ENCODE measurements at regions not wholly inside any gene's neighbourhood (a gene's known extent, or its start where the extent isn't known, plus 50 kb on each side); places are given as distances from the start of the nearest gene placed in this dataset.

GRCh38 chr6:74782346-74782745 lies 423.5 kb downstream of the COL12A1 start:
- H3K79me2 ChIP-seq (ENCODE audit: control insufficient read depth, insufficient read depth, low read length): no peaks in the 10 kb centered on the region
- no peak for ATAC-seq (ENCODE audit: low read depth)
- intact Hi-C loops (cut with micrococcal nuclease): no loop called here

GRCh38 chr6:74780831-74781230 lies 425.0 kb downstream of the COL12A1 start:
- no peaks in the 10 kb centered on the region for H3K36me3 ChIP-seq (replicated peaks in 1 of 2; ENCODE audit: control extremely low read depth in 1 of 2, control insufficient read depth in 1 of 2, extremely low read depth in 1 of 2, insufficient read depth in 2 of 2, low read length in 1 of 2)
- ChIA-PET POLR2A (no interaction called here), CTCF (no interaction called here)
- Mint-ChIP-seq H3K27me3 (no peaks in the 10 kb centered on the region), H3K9me3 (ENCODE audit: insufficient read depth) (no peaks in the 10 kb centered on the region), H3K27ac (no peak overlapping the region), H3K4me3 (no peak overlapping the region), H3K4me1 (no peaks in the 10 kb centered on the region)
- TF ChIP-seq, protein P1, sequence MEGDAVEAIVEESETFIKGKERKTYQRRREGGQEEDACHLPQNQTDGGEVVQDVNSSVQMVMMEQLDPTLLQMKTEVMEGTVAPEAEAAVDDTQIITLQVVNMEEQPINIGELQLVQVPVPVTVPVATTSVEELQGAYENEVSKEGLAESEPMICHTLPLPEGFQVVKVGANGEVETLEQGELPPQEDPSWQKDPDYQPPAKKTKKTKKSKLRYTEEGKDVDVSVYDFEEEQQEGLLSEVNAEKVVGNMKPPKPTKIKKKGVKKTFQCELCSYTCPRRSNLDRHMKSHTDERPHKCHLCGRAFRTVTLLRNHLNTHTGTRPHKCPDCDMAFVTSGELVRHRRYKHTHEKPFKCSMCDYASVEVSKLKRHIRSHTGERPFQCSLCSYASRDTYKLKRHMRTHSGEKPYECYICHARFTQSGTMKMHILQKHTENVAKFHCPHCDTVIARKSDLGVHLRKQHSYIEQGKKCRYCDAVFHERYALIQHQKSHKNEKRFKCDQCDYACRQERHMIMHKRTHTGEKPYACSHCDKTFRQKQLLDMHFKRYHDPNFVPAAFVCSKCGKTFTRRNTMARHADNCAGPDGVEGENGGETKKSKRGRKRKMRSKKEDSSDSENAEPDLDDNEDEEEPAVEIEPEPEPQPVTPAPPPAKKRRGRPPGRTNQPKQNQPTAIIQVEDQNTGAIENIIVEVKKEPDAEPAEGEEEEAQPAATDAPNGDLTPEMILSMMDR (IDR thresholded peaks at IDR 0.05): no peak
- no peak for TF ChIP-seq EZH2 (IDR thresholded peaks at IDR 0.05; ENCODE audit: borderline replicate concordance, insufficient read depth, low read depth, low read length, poor library complexity, severe bottlenecking)
- H3K79me2 ChIP-seq (ENCODE audit: control insufficient read depth, insufficient read depth, low read length): no peaks in the 10 kb centered on the region
- H3K9me3 ChIP-seq (ENCODE audit: control extremely low read depth in 1 of 3, control insufficient read depth in 2 of 3, insufficient read depth in 1 of 3, low read length in 2 of 3): no peaks in the 10 kb centered on the region
- no peak overlapping the region for H2AFZ ChIP-seq (ENCODE audit: insufficient read depth, low read depth, low read length, poor library complexity, severe bottlenecking)
- H3K9ac ChIP-seq (ENCODE audit: low read length): no peak overlapping the region
- H3K27ac ChIP-seq (ENCODE audit: low read length in 2 of 2): no peak overlapping the region
- DNase-seq: no peak
- H3K4me3 ChIP-seq (ENCODE audit: control extremely low read depth in 1 of 5, extremely low read depth in 1 of 5, insufficient read depth in 1 of 5, low read depth in 2 of 5, low read length in 4 of 5): no peak overlapping the region
- no peak overlapping the region for H3K4me2 ChIP-seq (replicated peaks; ENCODE audit: low read depth, low read length, poor library complexity, severe bottlenecking)
- no peaks in the 10 kb centered on the region for H3K27me3 ChIP-seq (replicated peaks in 1 of 4; ENCODE audit: control extremely low read depth in 1 of 4, control insufficient read depth in 3 of 4, insufficient read depth in 4 of 4, low read length in 3 of 4)
- H3K4me1 ChIP-seq (ENCODE audit: control insufficient read depth in 2 of 2, insufficient read depth in 2 of 2, low read length in 2 of 2): no peaks in the 10 kb centered on the region
- ATAC-seq (ENCODE audit: low read depth): no peak
- intact Hi-C loops (cut with micrococcal nuclease): no loop called here
- no peaks in the 10 kb centered on the region for H4K20me1 ChIP-seq (ENCODE audit: control insufficient read depth, insufficient read depth, low read length, poor library complexity, severe bottlenecking)

More at GRCh38 chr6:74782346-74782745, 423.5 kb downstream of the COL12A1 start:
- Histone ChIP-seq H2AFZ (ENCODE audit: insufficient read depth, low read depth, low read length, poor library complexity, severe bottlenecking) (no peak overlapping the region), H3K9ac (ENCODE audit: low read length) (no peak overlapping the region), H3K4me2 (replicated peaks; ENCODE audit: low read depth, low read length, poor library complexity, severe bottlenecking) (no peak overlapping the region), H3K4me1 (ENCODE audit: control insufficient read depth in 2 of 2, insufficient read depth in 2 of 2, low read length in 2 of 2) (no peaks in the 10 kb centered on the region), H3K9me3 (ENCODE audit: control extremely low read depth in 1 of 3, control insufficient read depth in 2 of 3, insufficient read depth in 1 of 3, low read length in 2 of 3) (no peaks in the 10 kb centered on the region), H4K20me1 (ENCODE audit: control insufficient read depth, insufficient read depth, low read length, poor library complexity, severe bottlenecking) (no peaks in the 10 kb centered on the region), H3K27ac (ENCODE audit: low read length in 2 of 2) (no peak overlapping the region), H3K27me3 (replicated peaks in 1 of 4; ENCODE audit: control extremely low read depth in 1 of 4, control insufficient read depth in 3 of 4, insufficient read depth in 4 of 4, low read length in 3 of 4) (no peaks in the 10 kb centered on the region), H3K36me3 (replicated peaks in 1 of 2; ENCODE audit: control extremely low read depth in 1 of 2, control insufficient read depth in 1 of 2, extremely low read depth in 1 of 2, insufficient read depth in 2 of 2, low read length in 1 of 2) (no peaks in the 10 kb centered on the region), H3K4me3 (ENCODE audit: control extremely low read depth in 1 of 5, extremely low read depth in 1 of 5, insufficient read depth in 1 of 5, low read depth in 2 of 5, low read length in 4 of 5) (no peak overlapping the region)
- POLR2A ChIA-PET: no interaction called here
- no peak for TF ChIP-seq EZH2 (IDR thresholded peaks at IDR 0.05; ENCODE audit: borderline replicate concordance, insufficient read depth, low read depth, low read length, poor library complexity, severe bottlenecking)
- TF ChIP-seq, protein P1 (IDR thresholded peaks at IDR 0.05): no peak
- CTCF ChIA-PET: no interaction called here
- no peaks in the 10 kb centered on the region for H3K4me1 Mint-ChIP-seq
- no peak overlapping the region for H3K27ac Mint-ChIP-seq
- no CpG with 5 or more reads among the region's 1 CpG for WGBS (ENCODE audit: insufficient coverage)
- DNase-seq: no peak
- no peaks in the 10 kb centered on the region for H3K27me3 Mint-ChIP-seq
- H3K9me3 Mint-ChIP-seq (ENCODE audit: insufficient read depth): peaks cover 3% of the 10 kb centered on the region
- no peak overlapping the region for H3K4me3 Mint-ChIP-seq
